ENCODE measurements at regions not wholly inside any gene's neighbourhood (a gene's known extent, or its start where the extent isn't known, plus 50 kb on each side); places are given as distances from the start of the nearest gene placed in this dataset.
A peak's percentile ranks its signal among the peaks of the same experiment; 100 is the strongest.
"Not testable (repeated sequence)": the region's sequence is repeated elsewhere in the genome, so short reads cannot be mapped to it uniquely, and the experiment has no call there.

DNA sequence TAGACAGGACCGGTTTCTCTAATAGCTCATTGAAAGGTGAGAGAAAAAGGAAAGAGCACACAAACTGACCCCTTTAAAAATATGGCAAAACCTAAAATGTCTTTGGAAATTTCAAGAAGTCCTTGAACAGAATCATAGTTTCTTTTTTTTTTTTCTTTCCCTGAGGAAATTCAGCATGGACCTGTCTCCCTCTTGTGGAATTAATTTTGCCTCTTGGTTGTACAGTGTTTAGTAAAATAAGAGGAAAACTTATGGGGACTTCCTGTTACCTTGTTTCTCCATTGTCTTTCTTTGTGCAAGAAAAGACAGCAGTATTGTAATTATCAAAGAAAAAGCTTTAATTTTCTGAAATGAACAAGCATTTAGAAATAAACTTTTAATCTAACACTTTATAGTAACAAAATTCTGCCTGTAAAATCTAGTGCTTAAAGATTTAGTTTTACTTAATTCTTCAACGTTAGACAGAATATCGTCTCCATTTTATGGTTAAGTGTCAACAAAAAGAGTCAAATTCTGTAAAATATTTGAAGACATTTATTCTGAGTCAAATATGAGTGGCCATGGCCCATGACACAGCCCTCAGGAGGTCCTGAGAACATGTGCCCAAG, 176.3 kb upstream of the NABP1 start:
- Histone ChIP-seq H3K27ac (peak overlapping the region in 2 of 3 donors; percentile 27 to 33), H3K4me1 (peaks cover 0 to 6% of the 10 kb centered on the region in 2 donors), H3K36me3 (no peaks in the 10 kb centered on the region), H3K9me3 (no peaks in the 10 kb centered on the region), H3K4me3 (replicated peaks in 1 of 3) (no peak overlapping the region), H3K27me3 (no peaks in the 10 kb centered on the region)
- intact Hi-C loops (cut with DNase I), result loop anchor here (5.0 to 10.0 kb wide), 2 partner anchors 267 to 334 kb away; no protein-coding TSS in a partner anchor
- TF ChIP-seq CTCF (IDR thresholded peaks at IDR 0.05) (peak in 4 of 6 experiments; percentile 22 to 72 (median 60)), POLR2A (IDR thresholded peaks at IDR 0.05) (no peak)
- 63 to 76% methylated on average over 3 of the region's 3 CpGs for WGBS, 2 donors
- no peak for DNase-seq

GRCh38 chr2:191506515-191506914, 171.4 kb upstream of the NABP1 start:
- Histone ChIP-seq H3K9me3 (no peaks in the 10 kb centered on the region), H3K27me3 (no peaks in the 10 kb centered on the region), H3K36me3 (no peaks in the 10 kb centered on the region), H3K4me3 (replicated peaks in 1 of 3) (no peak overlapping the region), H3K4me1 (no peaks in the 10 kb centered on the region), H3K27ac (no peak overlapping the region)
- intact Hi-C loops (cut with DNase I), result loop anchor here (10.0 kb wide), 1 partner anchor 272 kb away; no protein-coding TSS in a partner anchor
- TF ChIP-seq POLR2A (IDR thresholded peaks at IDR 0.05), result no peak
- no peak for TF ChIP-seq CTCF (IDR thresholded peaks at IDR 0.05)
- WGBS, 2 donors, result 79 to 94% methylated on average over 3 of the region's 3 CpGs
- no peak for DNase-seq

DNA sequence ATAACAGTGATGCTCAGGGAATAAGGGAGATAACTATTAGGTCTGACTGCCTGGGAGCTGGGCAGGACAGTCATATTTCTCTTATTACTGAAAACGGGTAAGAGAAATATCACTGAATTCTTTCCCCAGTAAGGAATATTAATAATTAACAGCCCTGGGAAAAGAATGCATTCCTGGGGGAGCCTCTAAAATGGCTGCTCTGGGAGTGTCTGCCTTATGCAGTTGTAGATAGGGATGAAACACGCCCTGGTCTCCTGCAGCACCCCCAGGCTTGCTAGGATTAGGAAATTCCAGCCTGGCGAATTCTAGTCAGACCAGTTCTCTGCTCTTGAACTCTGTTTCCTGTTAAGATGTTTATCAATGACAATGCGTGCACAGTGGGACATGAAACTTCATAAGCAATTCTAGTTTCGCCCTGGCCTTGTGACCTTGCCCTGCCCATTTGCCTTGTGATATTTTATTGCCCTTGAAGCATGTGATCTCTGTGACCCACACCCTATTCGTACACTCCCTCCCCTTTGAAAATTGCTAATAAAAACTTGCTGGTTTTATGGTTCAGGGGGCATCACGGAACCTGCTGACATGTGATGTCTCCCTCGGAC, 170.6 kb upstream of the NABP1 start:
- not testable (repeated sequence) for H3K4me1 ChIP-seq; H3K36me3 ChIP-seq; DNase-seq; H3K9me3 ChIP-seq; H3K27ac ChIP-seq; H3K4me3 ChIP-seq (replicated peaks in 1 of 3); H3K27me3 ChIP-seq
- 83 to 88% methylated on average over 8 of the region's 8 CpGs for WGBS, 2 donors
- intact Hi-C loops (cut with DNase I), result loop anchor here (10.0 kb wide), 1 partner anchor 273 kb away; no protein-coding TSS in a partner anchor

- no peaks in the 10 kb centered on the region for H3K9me3 ChIP-seq
- no peak for DNase-seq
- no peaks in the 10 kb centered on the region for H3K27me3 ChIP-seq
- TF ChIP-seq POLR2A (IDR thresholded peaks at IDR 0.05) (no peak), CTCF (IDR thresholded peaks at IDR 0.05) (no peak)
- 78 to 81% methylated on average over 5 of the region's 5 CpGs for WGBS, 2 donors
- H3K4me1 ChIP-seq, result no peaks in the 10 kb centered on the region
- H3K36me3 ChIP-seq, result no peaks in the 10 kb centered on the region
- intact Hi-C loops (cut with DNase I), result loop anchor here (10.0 kb wide), 1 partner anchor 274 kb away; no protein-coding TSS in a partner anchor
- H3K27ac ChIP-seq, result no peak overlapping the region
- no peak overlapping the region for H3K4me3 ChIP-seq (replicated peaks in 1 of 3)
These were observed 169.2 kb upstream of the NABP1 start for GRCh38 chr2:191508738-191509137.

GRCh38 chr2:191512216-191512835, 165.6 kb upstream of the NABP1 start:
- no peak overlapping the region for H3K27ac ChIP-seq
- intact Hi-C loops (cut with DNase I), result loop anchor here (10.0 kb wide), 1 partner anchor 448 kb away; no protein-coding TSS in a partner anchor
- H3K9me3 ChIP-seq, result no peaks in the 10 kb centered on the region
- no peak overlapping the region for H3K4me3 ChIP-seq (replicated peaks in 1 of 3)
- no peak for DNase-seq
- no peak for TF ChIP-seq POLR2A (IDR thresholded peaks at IDR 0.05)
- no peak for TF ChIP-seq CTCF (IDR thresholded peaks at IDR 0.05)
- no peaks in the 10 kb centered on the region for H3K36me3 ChIP-seq
- no peaks in the 10 kb centered on the region for H3K27me3 ChIP-seq
- 87 to 92% methylated on average over 7 of the region's 7 CpGs for WGBS, 2 donors
- H3K4me1 ChIP-seq, result no peaks in the 10 kb centered on the region

Data from thyroid gland (tissue), 4 donors.